WERI-Rb-1 (cell line): ENCODE measurements at regions not wholly inside any gene's neighbourhood (a gene's known extent, or its start where the extent isn't known, plus 50 kb on each side); places are given as distances from the start of the nearest gene placed in this dataset.

Experiments
- DNase-seq: peaks from one replicate; pipeline ENCODE4 v3.0.0-alpha.2; 2020
- H3K27ac ChIP-seq: fragments of 250-450 bp; sonication (Bioruptor Pico); 2 replicates; pipeline ENCODE4 v1.5.1; 2020; ENCODE audit warnings: mild to moderate bottlenecking, moderate library complexity
- H3K27me3 ChIP-seq: fragments of 250-450 bp; sonication (Bioruptor Pico); 2 replicates; pipeline ENCODE4 v1.5.1; 2021; ENCODE audit warnings: mild to moderate bottlenecking, low read depth, moderate library complexity; ENCODE audit not compliant: insufficient read depth, severe bottlenecking
- H3K36me3 ChIP-seq: fragments of 250-450 bp; sonication (Bioruptor Pico); 2 replicates; pipeline ENCODE4 v1.5.1; 2020; ENCODE audit warnings: mild to moderate bottlenecking, moderate library complexity
- H3K4me3 ChIP-seq: 2 replicates; pipeline ENCODE4 v1.5.1; 2011; ENCODE audit warnings: low read depth, mild to moderate bottlenecking, control low read depth, low read length
- H3K9me3 ChIP-seq: fragments of 250-450 bp; sonication (Bioruptor Pico); 2 replicates; pipeline ENCODE4 v1.5.1; 2021; ENCODE audit warnings: mild to moderate bottlenecking, moderate library complexity; ENCODE audit not compliant: severe bottlenecking
- CTCF ChIP-seq: IDR thresholded peaks from 2 replicates; pipeline ENCODE4 v1.5.1; 2011; ENCODE audit warnings: low read depth, mild to moderate bottlenecking, control low read depth, inconsistent platforms, low read length

GRCh38 chr13:78420814-78421213 is 182.5 kb downstream of the POU4F1 start:
- Histone ChIP-seq H3K27ac (no peak overlapping the region), H3K4me3 (no peak overlapping the region), H3K9me3 (no peaks in the 10 kb centered on the region), H3K36me3 (no peaks in the 10 kb centered on the region), H3K27me3 (no peaks in the 10 kb centered on the region)
- TF ChIP-seq CTCF, result no peak
- DNase-seq, result no peak

- DNase-seq, result no peak
- H3K9me3 ChIP-seq, result no peaks in the 10 kb centered on the region
- no peak overlapping the region for H3K4me3 ChIP-seq
- H3K27ac ChIP-seq, result no peak overlapping the region
- TF ChIP-seq CTCF, result no peak
- H3K36me3 ChIP-seq, result no peaks in the 10 kb centered on the region
- H3K27me3 ChIP-seq, result no peaks in the 10 kb centered on the region
These were observed 189.3 kb downstream of the POU4F1 start for GRCh38 chr13:78413887-78414553.

- no peaks in the 10 kb centered on the region for H3K27me3 ChIP-seq
- no peaks in the 10 kb centered on the region for H3K9me3 ChIP-seq
- DNase-seq, result no peak
- no peaks in the 10 kb centered on the region for H3K36me3 ChIP-seq
- no peak for TF ChIP-seq CTCF
- H3K27ac ChIP-seq, result no peak overlapping the region
- no peak overlapping the region for H3K4me3 ChIP-seq
These were observed 192.5 kb downstream of the POU4F1 start for GRCh38 chr13:78410847-78411246.

- Histone ChIP-seq H3K36me3 (no peaks in the 10 kb centered on the region), H3K4me3 (no peak overlapping the region), H3K27me3 (no peaks in the 10 kb centered on the region), H3K27ac (no peak overlapping the region), H3K9me3 (no peaks in the 10 kb centered on the region)
- no peak for TF ChIP-seq CTCF
- no peak for DNase-seq
These were observed 193.2 kb downstream of the POU4F1 start for GRCh38 chr13:78410164-78410563.

GRCh38 chr13:78409172-78409571 is 194.2 kb downstream of the POU4F1 start:
- no peak overlapping the region for H3K27ac ChIP-seq
- no peaks in the 10 kb centered on the region for H3K36me3 ChIP-seq
- H3K4me3 ChIP-seq, result no peak overlapping the region
- no peaks in the 10 kb centered on the region for H3K9me3 ChIP-seq
- no peak for TF ChIP-seq CTCF
- DNase-seq, result no peak
- no peaks in the 10 kb centered on the region for H3K27me3 ChIP-seq

- no peak overlapping the region for H3K4me3 ChIP-seq
- DNase-seq, result no peak
- H3K9me3 ChIP-seq, result no peaks in the 10 kb centered on the region
- no peaks in the 10 kb centered on the region for H3K27me3 ChIP-seq
- no peaks in the 10 kb centered on the region for H3K36me3 ChIP-seq
- H3K27ac ChIP-seq, result no peak overlapping the region
- no peak for TF ChIP-seq CTCF
These were observed 198.4 kb downstream of the POU4F1 start for GRCh38 chr13:78404846-78405360.
